ENCODE measurements at regions not wholly inside any gene's neighbourhood (a gene's known extent, or its start where the extent isn't known, plus 50 kb on each side); places are given as distances from the start of the nearest gene placed in this dataset.

DNA sequence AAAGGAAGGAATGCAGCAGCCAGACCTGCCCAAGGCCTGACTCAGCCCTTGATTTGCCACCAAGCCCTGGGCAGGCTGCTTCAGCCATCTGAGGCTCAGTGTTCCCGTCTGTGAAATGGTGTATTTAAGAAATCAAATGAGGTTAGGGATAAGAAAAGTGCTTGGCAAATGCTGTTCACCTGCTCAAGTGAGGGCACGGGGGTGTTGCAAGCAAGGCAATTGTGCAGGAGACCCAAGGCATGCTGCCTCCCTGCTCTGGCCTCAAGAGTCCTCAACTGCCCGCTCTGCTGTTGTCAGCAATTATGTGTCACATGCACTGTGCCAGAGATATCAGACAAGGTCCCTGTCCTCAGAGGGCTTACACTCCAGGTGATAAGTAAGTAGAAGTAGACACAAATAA, 101.8 kb downstream of the TPRA1 start:
- Histone ChIP-seq H2BK15ac (ENCODE audit: low read depth, low read length) (no peak overlapping the region), H3T11ph (ENCODE audit: low read length) (no peak overlapping the region), H3K4ac (ENCODE audit: low read depth, low read length) (no peak overlapping the region), H2BK12ac (ENCODE audit: insufficient read length, low read depth, low read length) (no peak overlapping the region), H3K23me2 (ENCODE audit: insufficient read length, low read depth, low read length, poor library complexity, severe bottlenecking) (no peaks in the 10 kb centered on the region), H3K4me2 (ENCODE audit: insufficient read depth, insufficient read length, low read length) (no peak overlapping the region), H3K23ac (ENCODE audit: insufficient read length, low read depth, low read length) (no peak overlapping the region), H3K14ac (ENCODE audit: insufficient read depth, low read length) (no peak overlapping the region), H2AK5ac (ENCODE audit: insufficient read length, low read length) (no peak overlapping the region), H2BK5ac (ENCODE audit: insufficient read length, low read length) (no peak overlapping the region), H3K27me3 (ENCODE audit: insufficient read depth, low read length) (no peaks in the 10 kb centered on the region), H2AFZ (ENCODE audit: low read length) (no peak overlapping the region), H2BK20ac (ENCODE audit: low read depth, low read length, poor library complexity, severe bottlenecking) (no peak overlapping the region), H3K79me2 (ENCODE audit: insufficient read depth, low read length) (no peaks in the 10 kb centered on the region), H4K91ac (ENCODE audit: insufficient read length, low read depth, low read length) (no peak overlapping the region), H3K9me3 (ENCODE audit: control insufficient read depth, low read depth, low read length) (no peaks in the 10 kb centered on the region), H3K27ac (ENCODE audit: insufficient read length, low read depth, low read length) (no peak overlapping the region), H3K4me1 (ENCODE audit: insufficient read depth, low read length) (no peaks in the 10 kb centered on the region), H3K79me1 (ENCODE audit: insufficient read depth, low read depth, low read length, poor library complexity, severe bottlenecking) (no peaks in the 10 kb centered on the region), H4K5ac (ENCODE audit: insufficient read length, low read depth, low read length) (no peak overlapping the region), H3K56ac (ENCODE audit: insufficient read length, low read depth, low read length) (no peak overlapping the region), H3K18ac (ENCODE audit: insufficient read length, low read depth, low read length) (no peak overlapping the region), H3K9ac (ENCODE audit: extremely low read depth, insufficient read length, low read length) (no peak overlapping the region), H4K8ac (replicated peaks; ENCODE audit: insufficient read length, low read depth, low read length) (no peak overlapping the region), H4K20me1 (ENCODE audit: control insufficient read depth, insufficient read depth, insufficient read length) (peaks cover 2% of the 10 kb centered on the region), H2BK120ac (ENCODE audit: low read depth, low read length, poor library complexity, severe bottlenecking) (no peak overlapping the region)
- peaks cover 8 to 16% of the 10 kb centered on the region in 2 experiments; a peak in 3 of 4 replicates for H3K4me1 Mint-ChIP-seq
- peaks cover 7 to 14% (median 10%) of the 10 kb centered on the region in 3 experiments for H3K36me3 Mint-ChIP-seq (ENCODE audit: insufficient read depth in 1 of 3, low read depth in 3 of 3)
- H3K9me3 Mint-ChIP-seq, result peaks cover 12% of the 10 kb centered on the region in 2 experiments
- peaks cover 7% of the 10 kb centered on the region for H3K27me3 Mint-ChIP-seq (ENCODE audit: low read depth)
- H3K27ac Mint-ChIP-seq, result peak overlapping the region in 1 of 3 experiments; percentile 85; a peak in 1 of 7 replicates
- WGBS (ENCODE audit: extremely low coverage, insufficient read length, low lambda C conversion rate), result no CpG with 5 or more reads among the region's 3 CpGs
- DNase-seq, result no peak
- TF ChIP-seq, protein P1, sequence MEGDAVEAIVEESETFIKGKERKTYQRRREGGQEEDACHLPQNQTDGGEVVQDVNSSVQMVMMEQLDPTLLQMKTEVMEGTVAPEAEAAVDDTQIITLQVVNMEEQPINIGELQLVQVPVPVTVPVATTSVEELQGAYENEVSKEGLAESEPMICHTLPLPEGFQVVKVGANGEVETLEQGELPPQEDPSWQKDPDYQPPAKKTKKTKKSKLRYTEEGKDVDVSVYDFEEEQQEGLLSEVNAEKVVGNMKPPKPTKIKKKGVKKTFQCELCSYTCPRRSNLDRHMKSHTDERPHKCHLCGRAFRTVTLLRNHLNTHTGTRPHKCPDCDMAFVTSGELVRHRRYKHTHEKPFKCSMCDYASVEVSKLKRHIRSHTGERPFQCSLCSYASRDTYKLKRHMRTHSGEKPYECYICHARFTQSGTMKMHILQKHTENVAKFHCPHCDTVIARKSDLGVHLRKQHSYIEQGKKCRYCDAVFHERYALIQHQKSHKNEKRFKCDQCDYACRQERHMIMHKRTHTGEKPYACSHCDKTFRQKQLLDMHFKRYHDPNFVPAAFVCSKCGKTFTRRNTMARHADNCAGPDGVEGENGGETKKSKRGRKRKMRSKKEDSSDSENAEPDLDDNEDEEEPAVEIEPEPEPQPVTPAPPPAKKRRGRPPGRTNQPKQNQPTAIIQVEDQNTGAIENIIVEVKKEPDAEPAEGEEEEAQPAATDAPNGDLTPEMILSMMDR (conservative IDR thresholded peaks at IDR 0.05), result no peak
- no peak overlapping the region for H3K4me3 Mint-ChIP-seq
